A673 (cell line): ENCODE measurements at regions not wholly inside any gene's neighbourhood (a gene's known extent, or its start where the extent isn't known, plus 50 kb on each side); places are given as distances from the start of the nearest gene placed in this dataset.

Experiments used
- BruUV-seq: library from RNA; stranded (reverse); fragments of 400-500 nt; replicated peaks from 2 replicates; lab custom pipeline; 2021; lab: Mats Ljungman, UMichigan
- CTCF ChIA-PET: fragments of 300-600 bp; sonication (Branson Sonifier 250); formaldehyde crosslinking; loops from one replicate; lab custom pipeline; 2022; ENCODE audit warnings: antibody characterized with exemption; lab: Charles Lee
- POLR2A ChIA-PET: fragments of 300-600 bp; sonication (Branson Sonifier 250); formaldehyde crosslinking; loops from one replicate; lab custom pipeline; 2022; ENCODE audit warnings: antibody characterized with exemption; ENCODE audit not compliant: low non-redundant PET; lab: Charles Lee
- DNase-seq: peaks from one replicate; pipeline ENCODE4 v3.0.0-alpha.2; 2015; ENCODE audit warnings: low spot score
- H3K27ac ChIP-seq: fragments of 200-600 bp; sonication (generic); 2 replicates; pipeline ENCODE4 v1.5.1; 2016; ENCODE audit warnings: mixed run types, low read depth, mild to moderate bottlenecking, mixed read lengths, antibody characterized with exemption, low read length; ENCODE audit not compliant: poor library complexity, severe bottlenecking
- H3K27me3 ChIP-seq: fragments of 200-600 bp; sonication (generic); replicated peaks from 2 replicates; pipeline ENCODE4 v1.6.1; 2017; ENCODE audit warnings: mixed run types, low read depth, mild to moderate bottlenecking, mixed read lengths, antibody characterized with exemption, low read length; ENCODE audit not compliant: insufficient read depth, poor library complexity
- H3K36me3 ChIP-seq: fragments of 200-600 bp; sonication (generic); 2 replicates; pipeline ENCODE4 v1.6.1; 2016; ENCODE audit warnings: mixed run types, mild to moderate bottlenecking, mixed read lengths, antibody characterized with exemption, low read length; ENCODE audit not compliant: insufficient read depth, poor library complexity, severe bottlenecking
- H3K4me1 ChIP-seq: fragments of 200-600 bp; sonication (generic); 2 replicates; pipeline ENCODE4 v1.6.1; 2017; ENCODE audit warnings: mixed run types, mild to moderate bottlenecking, mixed read lengths, antibody characterized with exemption, low read length; ENCODE audit not compliant: insufficient read depth, poor library complexity, severe bottlenecking
- H3K4me3 ChIP-seq: fragments of 200-600 bp; sonication (generic); 2 replicates; pipeline ENCODE4 v1.5.1; 2016; ENCODE audit warnings: low read depth, mixed run types, mild to moderate bottlenecking, mixed read lengths, low read length; ENCODE audit not compliant: poor library complexity, severe bottlenecking
- H3K9me3 ChIP-seq: fragments of 200-600 bp; sonication (generic); 2 replicates; pipeline ENCODE4 v1.6.1; 2016; ENCODE audit warnings: mixed run types, low read depth, mild to moderate bottlenecking, mixed read lengths, antibody characterized with exemption, low read length; ENCODE audit not compliant: poor library complexity, severe bottlenecking
- EZH2 ChIP-seq: fragments of 200-600 bp; sonication (generic); IDR thresholded peaks from 2 replicates; pipeline ENCODE4 v1.6.1; 2017; ENCODE audit warnings: borderline replicate concordance, low read depth, mild to moderate bottlenecking, mixed read lengths, antibody characterized with exemption, low read length; ENCODE audit not compliant: poor library complexity, severe bottlenecking
- intact Hi-C: fragments of 100-400 bp; cut with micrococcal nuclease; formaldehyde crosslinking; loops from one replicate; pipeline ENCODE4 v1.10.0; 2022; ENCODE audit not compliant: unreplicated experiment
- TF ChIP-seq, protein P1 (sequence below): fragments of 300-800, 200-600 bp; sonication (generic); conservative IDR thresholded peaks from 2 replicates; pipeline ENCODE4 v1.5.1; 2017; ENCODE audit warnings: low read depth, mild to moderate bottlenecking, antibody characterized with exemption, low read length, moderate library complexity, mixed read lengths

DNA sequence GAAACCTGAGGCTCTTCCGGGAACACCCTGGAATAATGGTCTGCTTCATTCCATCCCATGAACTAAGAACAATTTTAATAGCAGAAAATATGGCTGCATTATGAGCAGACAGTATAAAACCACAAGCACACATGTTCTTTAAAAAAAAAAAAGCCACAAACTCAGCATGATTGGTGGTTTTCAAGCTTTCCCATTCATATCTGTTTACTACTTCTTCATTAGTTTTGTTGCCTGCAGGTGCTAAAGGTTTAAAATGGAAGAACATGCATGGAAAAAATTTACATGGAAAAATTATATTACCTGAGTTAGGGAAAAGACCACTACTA lies 137.9 kb upstream of the HES1 start:
- CTCF ChIA-PET: no interaction called here
- intact Hi-C loops: no loop called here
- Histone ChIP-seq H3K27me3 (no peaks in the 10 kb centered on the region), H3K9me3 (no peaks in the 10 kb centered on the region), H3K27ac (no peak overlapping the region), H3K4me1 (peaks cover 8% of the 10 kb centered on the region), H3K36me3 (no peaks in the 10 kb centered on the region), H3K4me3 (no peak overlapping the region)
- POLR2A ChIA-PET: no interaction called here
- no peak for DNase-seq
- BruUV-seq: no TSS peak
- TF ChIP-seq, protein P1, sequence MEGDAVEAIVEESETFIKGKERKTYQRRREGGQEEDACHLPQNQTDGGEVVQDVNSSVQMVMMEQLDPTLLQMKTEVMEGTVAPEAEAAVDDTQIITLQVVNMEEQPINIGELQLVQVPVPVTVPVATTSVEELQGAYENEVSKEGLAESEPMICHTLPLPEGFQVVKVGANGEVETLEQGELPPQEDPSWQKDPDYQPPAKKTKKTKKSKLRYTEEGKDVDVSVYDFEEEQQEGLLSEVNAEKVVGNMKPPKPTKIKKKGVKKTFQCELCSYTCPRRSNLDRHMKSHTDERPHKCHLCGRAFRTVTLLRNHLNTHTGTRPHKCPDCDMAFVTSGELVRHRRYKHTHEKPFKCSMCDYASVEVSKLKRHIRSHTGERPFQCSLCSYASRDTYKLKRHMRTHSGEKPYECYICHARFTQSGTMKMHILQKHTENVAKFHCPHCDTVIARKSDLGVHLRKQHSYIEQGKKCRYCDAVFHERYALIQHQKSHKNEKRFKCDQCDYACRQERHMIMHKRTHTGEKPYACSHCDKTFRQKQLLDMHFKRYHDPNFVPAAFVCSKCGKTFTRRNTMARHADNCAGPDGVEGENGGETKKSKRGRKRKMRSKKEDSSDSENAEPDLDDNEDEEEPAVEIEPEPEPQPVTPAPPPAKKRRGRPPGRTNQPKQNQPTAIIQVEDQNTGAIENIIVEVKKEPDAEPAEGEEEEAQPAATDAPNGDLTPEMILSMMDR: no peak
- no peak for TF ChIP-seq EZH2

DNA sequence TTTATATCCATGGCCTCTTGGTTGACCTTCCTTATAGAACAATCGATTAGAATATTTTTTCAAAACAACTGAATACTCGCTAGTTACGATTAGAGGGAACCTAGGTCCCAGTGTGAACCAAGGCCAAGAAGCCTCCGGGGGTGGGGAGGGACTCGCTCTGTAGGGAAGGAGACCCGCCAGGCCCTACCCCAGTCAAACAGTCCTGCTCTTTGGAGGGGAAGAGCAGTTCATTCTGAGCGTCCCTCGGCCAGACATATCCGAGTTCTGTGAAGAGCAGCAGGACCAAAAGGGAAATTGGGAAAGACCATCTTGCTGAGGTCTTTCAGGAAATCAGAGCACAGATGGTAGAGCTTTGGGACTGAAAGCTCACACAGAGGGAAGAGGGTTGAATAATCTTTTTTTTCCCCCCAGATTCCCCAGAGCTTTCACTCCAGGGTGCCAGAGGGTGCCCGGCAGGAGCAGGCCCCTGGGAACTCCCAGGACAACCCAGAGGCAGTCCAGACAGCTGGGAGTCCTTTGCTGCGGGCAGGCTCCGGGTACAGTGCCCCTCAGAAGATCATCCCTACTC lies 137.2 kb upstream of the HES1 start:
- POLR2A ChIA-PET: no interaction called here

DNA sequence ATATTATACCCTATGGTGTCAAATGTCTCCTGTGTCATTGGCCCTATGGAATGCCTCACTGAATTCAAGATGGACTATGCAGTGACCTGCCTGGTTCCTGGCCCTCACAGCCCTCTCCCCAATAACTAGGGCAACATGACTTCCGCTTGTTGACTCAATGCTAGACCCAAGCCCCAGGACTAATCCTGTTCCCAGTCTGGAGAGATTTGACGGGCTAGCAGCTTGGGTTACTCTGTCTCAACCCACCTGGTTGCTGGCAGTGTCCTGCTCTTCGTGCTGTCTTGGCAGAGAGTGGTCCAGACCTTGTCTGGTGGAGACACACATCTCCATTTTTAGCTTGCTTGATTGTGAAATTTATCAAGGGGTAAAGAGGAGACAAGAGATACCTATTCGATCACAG lies 135.8 kb upstream of the HES1 start:
- TF ChIP-seq, protein P1: no peak
- no peak for TF ChIP-seq EZH2
- CTCF ChIA-PET: no interaction called here
- H3K9me3 ChIP-seq: no peaks in the 10 kb centered on the region
- no peak overlapping the region for H3K27ac ChIP-seq
- H3K4me3 ChIP-seq: no peak overlapping the region
- H3K36me3 ChIP-seq: no peaks in the 10 kb centered on the region
- intact Hi-C loops: loop anchor here (10.0 kb wide), 1 partner anchor 315 kb away; no protein-coding TSS in a partner anchor
- POLR2A ChIA-PET: no interaction called here
- no peak for DNase-seq
- H3K27me3 ChIP-seq: no peaks in the 10 kb centered on the region
- no TSS peak for BruUV-seq
- H3K4me1 ChIP-seq: peaks cover 28% of the 10 kb centered on the region

More for the DNA sequence above, 137.2 kb upstream of the HES1 start:
- no peak for TF ChIP-seq EZH2
- TF ChIP-seq, protein P1: no peak
- intact Hi-C loops: no loop called here
- H3K4me1 ChIP-seq: peaks cover 15% of the 10 kb centered on the region
- CTCF ChIA-PET: no interaction called here
- no TSS peak for BruUV-seq
- H3K4me3 ChIP-seq: no peak overlapping the region
- H3K36me3 ChIP-seq: no peaks in the 10 kb centered on the region
- no peaks in the 10 kb centered on the region for H3K9me3 ChIP-seq
- H3K27me3 ChIP-seq: no peaks in the 10 kb centered on the region
- no peak for DNase-seq
- no peak overlapping the region for H3K27ac ChIP-seq
